GM23338 (cell line): ENCODE measurements at regions not wholly inside any gene's neighbourhood (a gene's known extent, or its start where the extent isn't known, plus 50 kb on each side); places are given as distances from the start of the nearest gene placed in this dataset.

Source experiments
- ATAC-seq: fragments of 200-7000 bp; cut with Tn5 transposase; 3 replicates; pipeline ENCODE4 v1.9.1; 2020
- DNase-seq: peaks from one replicate; pipeline ENCODE4 v3.0.0-alpha.2; 2015; ENCODE audit warnings: low spot score
- H2AFZ ChIP-seq: fragments of 200-600 bp; sonication (generic); 2 replicates; pipeline ENCODE4 v1.8.0; 2016; ENCODE audit warnings: antibody characterized with exemption, mild to moderate bottlenecking, moderate library complexity
- H3F3A ChIP-seq: fragments of 200-600 bp; sonication (generic); replicated peaks from 2 replicates; pipeline ENCODE4 v1.8.0; 2017; ENCODE audit warnings: antibody characterized with exemption, mixed run types, low read depth
- H3K27ac ChIP-seq: fragments of 200-600 bp; sonication (generic); 2 replicates; pipeline ENCODE4 v1.6.1; 2016; ENCODE audit warnings: low read depth
- H3K27me3 ChIP-seq: fragments of 200-600 bp; sonication (generic); 2 replicates; pipeline ENCODE4 v1.8.0; 2016; ENCODE audit warnings: mild to moderate bottlenecking, mixed run types, moderate library complexity; ENCODE audit not compliant: insufficient read depth
- H3K36me3 ChIP-seq: fragments of 200-600 bp; sonication (generic); 2 replicates; pipeline ENCODE4 v1.8.0; 2016; ENCODE audit warnings: mild to moderate bottlenecking; ENCODE audit not compliant: insufficient read depth
- H3K4me1 ChIP-seq: fragments of 200-600 bp; sonication (generic); 2 replicates; pipeline ENCODE4 v1.8.0; 2016; ENCODE audit warnings: mild to moderate bottlenecking, moderate library complexity; ENCODE audit not compliant: insufficient read depth
- H3K4me2 ChIP-seq: fragments of 200-600 bp; sonication (generic); 2 replicates; pipeline ENCODE4 v1.7.1; 2017; ENCODE audit warnings: mixed run types
- H3K4me3 ChIP-seq: fragments of 200-600 bp; sonication (generic); 2 replicates; pipeline ENCODE4 v1.6.1; 2016; ENCODE audit warnings: mixed run types
- H3K79me2 ChIP-seq: fragments of 200-600 bp; sonication (generic); replicated peaks from 2 replicates; pipeline ENCODE4 v1.8.0; 2017; ENCODE audit warnings: mild to moderate bottlenecking; ENCODE audit not compliant: insufficient read depth
- H3K9me2 ChIP-seq: fragments of 200-600 bp; sonication (generic); 2 replicates; pipeline ENCODE4 v1.8.0; 2017; ENCODE audit not compliant: insufficient read depth
- H4K20me1 ChIP-seq: fragments of 200-600 bp; sonication (generic); replicated peaks from 2 replicates; pipeline ENCODE4 v1.8.0; 2017; ENCODE audit warnings: mild to moderate bottlenecking; ENCODE audit not compliant: insufficient read depth
- H3K27ac Mint-ChIP-seq: 2 replicates; pipeline ENCODE4 v1.8.0; 2020; ENCODE audit warnings: inconsistent platforms, mild to moderate bottlenecking, moderate library complexity, mixed read lengths
- H3K27me3 Mint-ChIP-seq: 3 replicates; pipeline ENCODE4 v1.8.0; 2022; ENCODE audit warnings: low read depth, mild to moderate bottlenecking, moderate library complexity, mixed read lengths, inconsistent platforms; ENCODE audit not compliant: insufficient read depth, poor library complexity
- H3K36me3 Mint-ChIP-seq: 3 replicates; pipeline ENCODE4 v1.8.0; 2021; ENCODE audit warnings: low read depth, mild to moderate bottlenecking, inconsistent platforms, moderate library complexity, mixed read lengths
- H3K4me1 Mint-ChIP-seq: 3 replicates; pipeline ENCODE4 v1.8.0; 2020; ENCODE audit warnings: mild to moderate bottlenecking, inconsistent platforms, mixed read lengths
- H3K4me3 Mint-ChIP-seq: 3 replicates; pipeline ENCODE4 v1.8.0; 2021; ENCODE audit warnings: moderate library complexity, mild to moderate bottlenecking, inconsistent platforms, mixed read lengths
- H3K9me3 Mint-ChIP-seq: 3 replicates; pipeline ENCODE4 v1.8.0; 2020; ENCODE audit warnings: moderate library complexity, mild to moderate bottlenecking, inconsistent platforms, mixed read lengths
- EZH2 ChIP-seq: fragments of 200-600 bp; sonication (generic); IDR thresholded peaks from one replicate; pipeline ENCODE4 v1.8.0; 2017; ENCODE audit warnings: antibody characterized with exemption, mild to moderate bottlenecking, low read depth; ENCODE audit not compliant: unreplicated experiment
- EZH2phosphoT487 ChIP-seq: fragments of 200-600 bp; sonication (generic); IDR thresholded peaks from one replicate; pipeline ENCODE4 v1.8.1; 2018; ENCODE audit warnings: antibody characterized with exemption; ENCODE audit not compliant: unreplicated experiment
- JUNB ChIP-seq: IDR thresholded peaks from one replicate; pipeline ENCODE4 v1.6.1; 2016; ENCODE audit warnings: antibody characterized with exemption; ENCODE audit not compliant: unreplicated experiment
- NANOG ChIP-seq: IDR thresholded peaks from 2 replicates; pipeline ENCODE4 v1.6.1; 2016; ENCODE audit warnings: antibody characterized with exemption, borderline replicate concordance
- POLR2AphosphoS5 ChIP-seq: IDR thresholded peaks from 2 replicates; pipeline ENCODE4 v1.6.1; 2016; ENCODE audit warnings: antibody characterized with exemption, low read depth
- STAT1 ChIP-seq: IDR thresholded peaks from one replicate; pipeline ENCODE4 v1.6.1; 2016; ENCODE audit warnings: antibody characterized with exemption; ENCODE audit not compliant: unreplicated experiment
- ZNF331 ChIP-seq: fragments of 250-450 bp; sonication (Bioruptor Pico); IDR thresholded peaks from 2 replicates; pipeline ENCODE4 v1.5.0; 2020; ENCODE audit warnings: low read depth, mild to moderate bottlenecking, moderate library complexity

- H4K20me1 ChIP-seq: no peaks in the 10 kb centered on the region
- peaks cover 20% of the 10 kb centered on the region for H3K36me3 Mint-ChIP-seq
These were observed 432.8 kb upstream of the ZP4 start for GRCh38 chr1:238323490-238323889.

GRCh38 chr1:238319957-238320356 is 429.2 kb upstream of the ZP4 start:
- Histone ChIP-seq H3K4me1 (no peaks in the 10 kb centered on the region), H3F3A (no peaks in the 10 kb centered on the region), H3K4me2 (no peak overlapping the region), H3K9me2 (0 out of 2 replicates have a peak, but pooled peaks cover 10% of the 10 kb centered on the region), H3K27ac (no peak overlapping the region), H4K20me1 (no peaks in the 10 kb centered on the region), H3K27me3 (no peaks in the 10 kb centered on the region), H3K4me3 (no peak overlapping the region), H2AFZ (peak overlapping the region; percentile 52; the same call in 1 of the 2 replicates), H3K79me2 (no peaks in the 10 kb centered on the region), H3K36me3 (no peaks in the 10 kb centered on the region; the same call in 1 of the 2 replicates)
- TF ChIP-seq JUNB (no peak), POLR2AphosphoS5 (no peak)
- H3K36me3 Mint-ChIP-seq: no peaks in the 10 kb centered on the region; the same call in 2 of the 3 replicates
- no peak for DNase-seq
- no peak overlapping the region for H3K4me3 Mint-ChIP-seq
- no peaks in the 10 kb centered on the region for H3K27me3 Mint-ChIP-seq
- no peak for ATAC-seq
- no peak overlapping the region for H3K27ac Mint-ChIP-seq
- H3K4me1 Mint-ChIP-seq: peaks cover 4% of the 10 kb centered on the region; the same call in 1 of the 3 replicates
- H3K9me3 Mint-ChIP-seq: peaks cover 15% of the 10 kb centered on the region

More at GRCh38 chr1:238323490-238323889, 432.8 kb upstream of the ZP4 start:
- Histone ChIP-seq H3K4me2 (no peak overlapping the region), H3K36me3 (no peaks in the 10 kb centered on the region; the same call in 1 of the 2 replicates), H3K79me2 (no peaks in the 10 kb centered on the region), H3K9me2 (0 out of 2 replicates have a peak, but pooled peaks cover 4% of the 10 kb centered on the region), H3F3A (no peaks in the 10 kb centered on the region), H3K4me3 (no peak overlapping the region), H2AFZ (peak overlapping the region; percentile 56; the same call in 1 of the 2 replicates), H3K27me3 (no peaks in the 10 kb centered on the region), H3K27ac (no peak overlapping the region), H3K4me1 (no peaks in the 10 kb centered on the region)
- H3K4me3 Mint-ChIP-seq: no peak overlapping the region
- H3K27ac Mint-ChIP-seq: peak overlapping the region; percentile 11; the same call in 1 of the 2 replicates
- H3K27me3 Mint-ChIP-seq: no peaks in the 10 kb centered on the region
- H3K9me3 Mint-ChIP-seq: peaks cover 29% of the 10 kb centered on the region
- ATAC-seq: no peak
- DNase-seq: no peak
- H3K4me1 Mint-ChIP-seq: peaks cover 4% of the 10 kb centered on the region; the same call in 1 of the 3 replicates
- TF ChIP-seq EZH2 (no peak), STAT1 (no peak), EZH2phosphoT487 (no peak), POLR2AphosphoS5 (no peak), ZNF331 (no peak)

- no peaks in the 10 kb centered on the region for H3K79me2 ChIP-seq
- H2AFZ ChIP-seq: no peak overlapping the region
- H3K27ac ChIP-seq: no peak overlapping the region
- no peak overlapping the region for H3K4me2 ChIP-seq
- no peaks in the 10 kb centered on the region for H3K27me3 Mint-ChIP-seq
- TF ChIP-seq NANOG (no peak), EZH2 (no peak), EZH2phosphoT487 (no peak)
- H3K9me3 Mint-ChIP-seq: peaks cover 15% of the 10 kb centered on the region
- H3K4me1 Mint-ChIP-seq: no peaks in the 10 kb centered on the region; the same call in 2 of the 3 replicates
- H3K4me1 ChIP-seq: no peaks in the 10 kb centered on the region
- no peak overlapping the region for H3K27ac Mint-ChIP-seq
- no peak overlapping the region for H3K4me3 Mint-ChIP-seq
- ATAC-seq (no peak), DNase-seq (no peak)
- H4K20me1 ChIP-seq: no peaks in the 10 kb centered on the region
- H3K36me3 ChIP-seq: no peaks in the 10 kb centered on the region; the same call in 1 of the 2 replicates
- no peaks in the 10 kb centered on the region for H3K27me3 ChIP-seq
- no peaks in the 10 kb centered on the region; the same call in 1 of the 3 replicates for H3K36me3 Mint-ChIP-seq
- H3K9me2 ChIP-seq: 0 out of 2 replicates have a peak, but pooled peaks cover 10% of the 10 kb centered on the region
- no peaks in the 10 kb centered on the region for H3F3A ChIP-seq
- no peak overlapping the region for H3K4me3 ChIP-seq
These were observed 427.8 kb upstream of the ZP4 start for GRCh38 chr1:238318294-238319110.
